Natural killer cell treated with Interleukin-12 subunit alpha and Interleukin-12 subunit beta and Interleukin-15 and Interleukin-18, amount 100 ng/mL, for 72 hours (primary cell): ENCODE measurements at regions not wholly inside any gene's neighbourhood (a gene's known extent, or its start where the extent isn't known, plus 50 kb on each side); places are given as distances from the start of the nearest gene placed in this dataset.
"Not testable (repeated sequence)": the region's sequence is repeated elsewhere in the genome, so short reads cannot be mapped to it uniquely, and the experiment has no call there.

Experiments
- ATAC-seq, 2 donors: fragments of 150-1000 bp; cut with Tn5 transposase in 1 of 2; sonication (Bioruptor Pico), chemical (Tn5 transposase) in 1 of 2; 2 replicates each; pipeline ENCODE4 v1.10.0; 2021
- DNase-seq: peaks from one replicate; pipeline ENCODE4 v3.0.0; 2022; ENCODE audit warnings: low spot score
- H3K27ac Mint-ChIP-seq, 2 donors: 1 replicate in 1 of 2; 2 replicates in 1 of 2; pipeline ENCODE4 v1.8.0; 2022; ENCODE audit warnings: mixed read lengths in 2 of 2, mild to moderate bottlenecking in 1 of 2, moderate library complexity in 1 of 2
- H3K27me3 Mint-ChIP-seq, 2 donors: 1 replicate in 1 of 2; 2 replicates in 1 of 2; pipeline ENCODE4 v1.8.0; 2022; ENCODE audit warnings: mixed read lengths in 2 of 2
- H3K36me3 Mint-ChIP-seq: one replicate; pipeline ENCODE4 v1.8.0; 2022; ENCODE audit warnings: mixed read lengths
- H3K4me1 Mint-ChIP-seq, 2 donors: 1 replicate in 1 of 2; 2 replicates in 1 of 2; pipeline ENCODE4 v1.8.0; 2022; ENCODE audit warnings: low read depth in 2 of 2, mixed read lengths in 2 of 2, mild to moderate bottlenecking in 1 of 2
- H3K4me3 Mint-ChIP-seq: one replicate; pipeline ENCODE4 v1.8.0; 2022; ENCODE audit warnings: mixed read lengths
- H3K9me3 Mint-ChIP-seq: 2 replicates; pipeline ENCODE4 v1.8.0; 2022; ENCODE audit warnings: mixed read lengths

- Mint-ChIP-seq H3K4me1 (no peaks in the 10 kb centered on the region), H3K36me3 (no peaks in the 10 kb centered on the region), H3K4me3 (no peak overlapping the region), H3K27ac (no peak overlapping the region), H3K9me3 (peaks cover 8% of the 10 kb centered on the region), H3K27me3 (no peaks in the 10 kb centered on the region)
- DNase-seq = no peak
- no peak for ATAC-seq
Measured at GRCh38 chr1:80293818-80294217, 1287.3 kb upstream of the ADGRL4 start.

DNA sequence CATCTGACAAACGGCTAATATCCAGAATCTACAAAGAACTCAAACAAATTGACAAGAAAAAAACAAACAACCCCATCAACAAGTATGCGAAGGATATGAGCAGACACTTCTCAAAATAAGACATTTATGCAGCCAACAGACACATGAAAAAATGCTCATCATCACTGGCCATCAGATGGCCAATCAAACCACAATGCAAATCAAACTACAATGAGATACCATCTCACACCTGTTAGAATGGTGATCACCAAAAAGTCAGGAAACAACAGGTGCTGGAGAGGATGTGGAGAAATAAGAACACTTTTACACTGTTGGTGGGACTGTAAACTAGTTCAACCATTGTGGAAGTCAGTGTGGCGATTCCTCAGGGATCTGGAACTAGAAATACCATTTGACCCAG is 1282.2 kb upstream of the ADGRL4 start:
- not testable (repeated sequence) for ATAC-seq, H3K4me3 Mint-ChIP-seq, DNase-seq, H3K4me1 Mint-ChIP-seq, H3K27me3 Mint-ChIP-seq, H3K27ac Mint-ChIP-seq
- Mint-ChIP-seq H3K36me3 (peaks cover 11% of the 10 kb centered on the region), H3K9me3 (peaks cover 13% of the 10 kb centered on the region)

DNA sequence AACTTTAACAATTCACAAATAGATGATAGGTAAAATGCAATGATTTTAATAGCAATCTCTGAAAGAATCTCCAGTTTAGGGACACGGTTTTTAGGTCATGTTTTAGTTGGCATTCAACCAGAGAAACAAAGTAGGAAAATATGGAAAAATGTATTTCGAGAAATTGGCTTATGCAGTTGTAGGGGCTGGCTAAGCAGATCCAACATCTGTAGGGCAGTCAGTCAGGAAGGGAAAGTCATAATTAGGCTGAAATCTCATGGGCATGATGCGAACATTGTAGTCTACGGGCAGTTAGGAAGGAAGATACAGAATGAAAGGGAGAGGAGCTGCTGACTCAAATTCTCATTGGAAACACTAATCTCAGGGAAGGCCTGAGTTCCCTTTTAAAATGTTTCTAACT is 1276.0 kb upstream of the ADGRL4 start:
- peaks cover 31% of the 10 kb centered on the region for H3K9me3 Mint-ChIP-seq
- no peaks in the 10 kb centered on the region for H3K27me3 Mint-ChIP-seq
- H3K36me3 Mint-ChIP-seq = peaks cover 15% of the 10 kb centered on the region
- no peak overlapping the region for H3K27ac Mint-ChIP-seq
- H3K4me3 Mint-ChIP-seq = no peak overlapping the region
- no peak for DNase-seq
- no peaks in the 10 kb centered on the region for H3K4me1 Mint-ChIP-seq
- no peak for ATAC-seq

DNA sequence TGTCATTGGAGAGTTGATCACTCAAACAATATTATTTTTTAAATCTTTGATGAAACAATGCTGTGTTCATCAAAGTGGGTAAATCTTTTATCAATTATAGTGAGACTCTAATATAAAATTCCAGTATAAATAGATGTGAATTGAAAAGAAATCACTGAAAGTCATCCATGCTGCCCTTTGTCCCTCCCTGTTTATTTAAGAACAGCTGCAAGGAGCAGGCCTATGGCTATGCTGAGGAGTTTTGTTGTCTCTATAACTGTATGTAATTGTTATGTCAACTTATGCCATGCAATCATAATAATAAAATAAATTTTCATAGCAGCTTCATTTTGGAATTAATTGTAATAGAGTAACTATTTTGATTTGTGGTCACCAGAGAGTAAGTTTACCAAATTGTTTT is 1272.4 kb upstream of the ADGRL4 start:
- H3K27ac Mint-ChIP-seq = no peak overlapping the region
- ATAC-seq (no peak), DNase-seq (no peak)
- no peak overlapping the region for H3K4me3 Mint-ChIP-seq
- no peaks in the 10 kb centered on the region for H3K27me3 Mint-ChIP-seq
- peaks cover 10% of the 10 kb centered on the region for H3K36me3 Mint-ChIP-seq
- H3K9me3 Mint-ChIP-seq = peaks cover 29% of the 10 kb centered on the region
- no peaks in the 10 kb centered on the region for H3K4me1 Mint-ChIP-seq

GRCh38 chr1:80274256-80274655 is 1267.7 kb upstream of the ADGRL4 start:
- H3K27ac Mint-ChIP-seq = no peak overlapping the region
- no peaks in the 10 kb centered on the region for H3K4me1 Mint-ChIP-seq
- H3K27me3 Mint-ChIP-seq = no peaks in the 10 kb centered on the region
- DNase-seq = no peak
- peaks cover 5% of the 10 kb centered on the region for H3K36me3 Mint-ChIP-seq
- no peak for ATAC-seq
- H3K9me3 Mint-ChIP-seq = peaks cover 14% of the 10 kb centered on the region
- H3K4me3 Mint-ChIP-seq = no peak overlapping the region

DNA sequence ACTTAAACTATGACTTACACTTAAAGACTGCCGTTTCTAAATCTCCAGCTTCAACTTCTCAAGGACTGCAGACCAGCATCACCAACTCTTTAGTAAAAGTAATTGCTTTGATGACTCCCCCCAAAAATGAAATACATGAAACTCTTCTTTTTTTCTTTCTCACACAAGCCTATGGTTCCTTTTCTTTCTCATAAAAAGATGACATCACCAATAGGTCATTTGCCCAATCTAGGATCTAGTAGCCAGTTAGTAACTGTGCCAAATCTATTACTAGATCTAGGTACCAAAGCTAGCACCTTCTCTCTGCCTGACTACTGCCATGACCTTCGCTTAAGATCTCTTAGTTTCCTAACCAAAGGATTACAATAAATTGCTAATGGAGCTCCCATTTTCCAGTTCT is 1266.0 kb upstream of the ADGRL4 start:
- no peak overlapping the region for H3K27ac Mint-ChIP-seq
- no peak overlapping the region for H3K4me3 Mint-ChIP-seq
- no peaks in the 10 kb centered on the region for H3K27me3 Mint-ChIP-seq
- peaks cover 11% of the 10 kb centered on the region for H3K9me3 Mint-ChIP-seq
- DNase-seq (no peak), ATAC-seq (no peak)
- H3K36me3 Mint-ChIP-seq = peaks cover 4% of the 10 kb centered on the region
- H3K4me1 Mint-ChIP-seq = no peaks in the 10 kb centered on the region

- no peaks in the 10 kb centered on the region for H3K27me3 Mint-ChIP-seq
Measured at GRCh38 chr1:80258659-80259058, 1252.1 kb upstream of the ADGRL4 start.

DNA sequence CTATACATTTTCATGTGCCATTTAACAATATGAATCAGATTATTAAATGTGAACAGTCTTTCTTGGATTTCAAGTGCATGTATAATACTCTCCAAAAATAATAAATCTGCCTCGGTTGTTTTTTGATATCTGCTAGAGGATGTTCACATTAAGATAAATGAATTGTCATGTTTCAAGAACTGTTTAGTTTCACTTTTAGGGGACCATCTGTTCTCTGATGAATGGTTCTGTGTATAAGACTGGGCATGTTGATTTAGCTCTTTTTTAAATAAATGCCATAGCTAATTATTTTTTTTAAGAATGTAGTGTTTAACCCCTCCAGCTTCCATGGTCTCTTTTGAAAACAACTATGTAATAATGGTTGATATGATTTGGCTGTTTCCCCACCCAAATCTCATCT is 1245.1 kb upstream of the ADGRL4 start:
- H3K27me3 Mint-ChIP-seq = no peaks in the 10 kb centered on the region
- no peak for ATAC-seq
- DNase-seq = no peak
- peaks cover 19% of the 10 kb centered on the region for H3K9me3 Mint-ChIP-seq
- no peaks in the 10 kb centered on the region for H3K4me1 Mint-ChIP-seq
- peaks cover 4% of the 10 kb centered on the region for H3K36me3 Mint-ChIP-seq
- no peak overlapping the region for H3K4me3 Mint-ChIP-seq
- no peak overlapping the region for H3K27ac Mint-ChIP-seq

More at GRCh38 chr1:80258659-80259058, 1252.1 kb upstream of the ADGRL4 start:
- H3K9me3 Mint-ChIP-seq = peaks cover 27% of the 10 kb centered on the region
- H3K4me1 Mint-ChIP-seq = no peaks in the 10 kb centered on the region
- peaks cover 18% of the 10 kb centered on the region for H3K36me3 Mint-ChIP-seq
- no peak overlapping the region for H3K27ac Mint-ChIP-seq
- ATAC-seq (no peak), DNase-seq (no peak)
- H3K4me3 Mint-ChIP-seq = no peak overlapping the region

DNA sequence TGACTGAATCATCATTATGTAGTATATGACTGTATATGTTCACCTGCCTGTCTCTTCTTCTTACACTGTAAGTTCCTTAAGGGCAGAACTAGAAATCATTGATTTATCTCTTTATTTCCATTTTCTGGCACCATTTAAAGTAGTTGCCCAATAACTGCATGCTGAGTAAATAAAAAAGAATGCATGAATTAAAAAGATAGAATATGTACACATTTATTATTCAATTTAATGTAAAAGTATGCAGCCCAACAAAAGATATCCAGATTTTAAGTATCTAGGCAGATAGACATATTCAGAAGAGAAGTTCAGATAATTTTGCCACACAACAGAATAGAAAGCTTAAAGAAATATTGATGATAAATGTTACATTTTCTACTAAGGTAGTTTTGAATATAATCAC is 1244.6 kb upstream of the ADGRL4 start:
- Mint-ChIP-seq H3K27ac (no peak overlapping the region), H3K9me3 (peaks cover 19% of the 10 kb centered on the region), H3K4me3 (no peak overlapping the region), H3K27me3 (no peaks in the 10 kb centered on the region), H3K36me3 (peaks cover 4% of the 10 kb centered on the region), H3K4me1 (no peaks in the 10 kb centered on the region)
- ATAC-seq (no peak), DNase-seq (no peak)

GRCh38 chr1:80250573-80251168 is 1244.1 kb upstream of the ADGRL4 start:
- no peak for ATAC-seq
- Mint-ChIP-seq H3K9me3 (peaks cover 22% of the 10 kb centered on the region), H3K36me3 (peaks cover 4% of the 10 kb centered on the region), H3K4me3 (no peak overlapping the region), H3K4me1 (no peaks in the 10 kb centered on the region), H3K27me3 (no peaks in the 10 kb centered on the region), H3K27ac (no peak overlapping the region)
- no peak for DNase-seq

DNA sequence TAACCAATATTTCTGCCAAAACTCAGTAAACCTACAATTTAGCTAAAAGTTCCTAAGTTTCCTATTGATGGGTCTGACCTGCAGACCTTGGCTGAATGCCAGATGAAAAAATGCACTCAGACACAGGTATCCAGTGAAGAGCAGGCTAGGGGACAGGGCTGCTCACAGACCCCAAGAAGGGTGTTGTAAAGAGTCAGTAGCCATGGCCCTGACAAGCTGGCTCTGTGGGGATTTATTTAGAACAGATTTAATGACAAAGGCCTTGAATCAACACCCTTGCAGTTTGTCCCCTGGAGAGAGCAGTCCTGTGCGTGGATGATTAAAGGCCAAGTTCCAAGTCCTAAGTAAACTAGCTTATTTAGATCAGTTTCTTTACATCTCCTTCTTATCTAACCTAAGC is 1243.2 kb upstream of the ADGRL4 start:
- no peak for ATAC-seq
- no peak for DNase-seq
- Mint-ChIP-seq H3K27me3 (no peaks in the 10 kb centered on the region), H3K27ac (no peak overlapping the region), H3K4me1 (no peaks in the 10 kb centered on the region), H3K4me3 (no peak overlapping the region), H3K36me3 (peaks cover 2% of the 10 kb centered on the region), H3K9me3 (peaks cover 26% of the 10 kb centered on the region)

DNA sequence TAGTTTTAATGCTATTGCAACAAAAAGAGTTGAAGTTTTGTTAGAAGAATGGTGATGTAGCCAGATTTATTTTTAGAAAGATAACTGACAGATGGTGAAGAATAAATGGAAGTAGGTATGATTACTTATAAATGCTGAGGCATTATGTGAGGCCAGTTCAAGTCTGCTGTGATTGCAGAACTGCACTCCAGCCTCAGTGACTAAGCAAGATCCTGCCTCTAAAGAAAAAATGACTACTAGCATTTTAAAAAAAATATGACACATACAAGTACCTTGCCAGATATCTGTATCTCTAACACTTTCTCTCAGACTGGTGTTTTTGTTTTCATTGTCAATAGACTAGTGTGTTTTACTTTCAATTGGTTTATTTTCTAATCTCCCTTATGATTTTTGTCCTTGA is 1242.4 kb upstream of the ADGRL4 start:
- H3K4me3 Mint-ChIP-seq = no peak overlapping the region
- H3K27me3 Mint-ChIP-seq = no peaks in the 10 kb centered on the region
- H3K4me1 Mint-ChIP-seq = no peaks in the 10 kb centered on the region
- no peak overlapping the region for H3K27ac Mint-ChIP-seq
- no peak for DNase-seq
- no peak for ATAC-seq
- peaks cover 28% of the 10 kb centered on the region for H3K9me3 Mint-ChIP-seq
- H3K36me3 Mint-ChIP-seq = no peaks in the 10 kb centered on the region

DNA sequence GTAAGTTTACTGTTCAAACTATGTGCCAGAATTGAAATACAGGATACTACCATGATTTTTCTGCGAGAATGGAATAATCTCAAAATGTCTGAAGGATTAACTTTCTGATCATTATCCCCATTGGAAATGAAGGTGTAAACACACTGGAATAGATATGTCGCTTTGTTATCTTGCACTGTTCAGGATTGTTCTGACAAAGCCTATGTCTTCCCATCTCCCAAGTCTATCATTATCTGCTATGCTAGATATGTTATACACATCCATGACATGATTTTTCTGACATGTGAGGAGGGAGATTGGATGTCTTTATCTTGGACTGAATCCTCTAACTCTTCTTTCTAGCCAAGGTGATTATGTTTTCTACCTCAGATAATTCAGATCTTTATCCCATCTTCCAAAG is 1239.3 kb upstream of the ADGRL4 start:
- ATAC-seq = no peak
- no peak for DNase-seq
- Mint-ChIP-seq H3K27ac (no peak overlapping the region), H3K36me3 (no peaks in the 10 kb centered on the region), H3K27me3 (no peaks in the 10 kb centered on the region), H3K4me1 (no peaks in the 10 kb centered on the region), H3K4me3 (no peak overlapping the region), H3K9me3 (peaks cover 28% of the 10 kb centered on the region)

GRCh38 chr1:80244372-80244771 is 1237.8 kb upstream of the ADGRL4 start:
- Mint-ChIP-seq H3K9me3 (peaks cover 28% of the 10 kb centered on the region), H3K4me3 (no peak overlapping the region), H3K36me3 (no peaks in the 10 kb centered on the region), H3K4me1 (no peaks in the 10 kb centered on the region), H3K27ac (no peak overlapping the region), H3K27me3 (no peaks in the 10 kb centered on the region)
- no peak for DNase-seq
- ATAC-seq = no peak

DNA sequence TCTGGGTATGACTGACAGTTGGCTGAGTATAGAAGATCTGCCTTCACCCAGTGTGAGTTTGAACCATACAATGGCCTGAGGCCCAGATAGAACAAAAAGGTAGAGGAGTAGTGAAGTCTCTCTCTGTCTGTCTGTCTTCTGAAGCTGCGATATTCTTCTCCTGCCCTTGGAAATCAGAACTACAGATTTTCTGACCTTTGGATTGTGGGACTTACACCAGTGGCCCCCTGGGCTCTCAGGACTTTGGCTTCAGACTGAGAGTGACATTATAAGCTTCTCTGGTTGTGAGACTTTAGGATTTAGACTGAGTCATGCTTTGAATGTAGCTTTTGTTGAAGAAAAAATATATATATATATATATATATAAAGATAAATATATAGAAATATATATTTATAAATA is 1235.0 kb upstream of the ADGRL4 start:
- no peaks in the 10 kb centered on the region for H3K36me3 Mint-ChIP-seq
- no peaks in the 10 kb centered on the region for H3K4me1 Mint-ChIP-seq
- no peak for DNase-seq
- no peak overlapping the region for H3K27ac Mint-ChIP-seq
- no peaks in the 10 kb centered on the region for H3K27me3 Mint-ChIP-seq
- peaks cover 33% of the 10 kb centered on the region for H3K9me3 Mint-ChIP-seq
- no peak overlapping the region for H3K4me3 Mint-ChIP-seq
- ATAC-seq = no peak
